B cell (primary cell): ENCODE measurements at regions not wholly inside any gene's neighbourhood (a gene's known extent, or its start where the extent isn't known, plus 50 kb on each side); places are given as distances from the start of the nearest gene placed in this dataset.

Source experiments
- ATAC-seq: fragments of 200-7000 bp; cut with Tn5 transposase; one replicate; pipeline ENCODE4 v1.10.0; 2021; ENCODE audit warnings: low read depth, mild to moderate bottlenecking, moderate number of reproducible peaks, moderate library complexity
- CTCF ChIA-PET: fragments of 350-600 bp; sonication (Branson Sonifier 250); formaldehyde crosslinking; loops from one replicate; lab custom pipeline; 2021; ENCODE audit warnings: antibody characterized with exemption, inconsistent platforms; lab: Charles Lee
- POLR2A ChIA-PET: fragments of 350-600 bp; sonication (Branson Sonifier 250); formaldehyde crosslinking; loops from one replicate; lab custom pipeline; 2021; ENCODE audit warnings: antibody characterized with exemption; lab: Charles Lee
- DNase-seq: peaks from one replicate; pipeline ENCODE4 v3.0.0; 2013
- H2AFZ ChIP-seq: 2 replicates; pipeline ENCODE4 v1.6.1; 2012; ENCODE audit warnings: mild to moderate bottlenecking, low read depth, low read length; ENCODE audit not compliant: insufficient read depth, poor library complexity, severe bottlenecking
- H3K27ac ChIP-seq, 2 donors: 1 replicate in 1 of 2; 2 replicates in 1 of 2; pipeline ENCODE4 v1.5.1; 2012 to 2013; ENCODE audit warnings: low read length in 2 of 2, mild to moderate bottlenecking in 2 of 2, moderate library complexity in 1 of 2
- H3K27me3 ChIP-seq, 4 experiments: fragments of 200-600 bp in 1 of 4; sonication (generic) in 1 of 4; replicated peaks in 1 of 4; 1 replicate in 2 of 4; 2 replicates in 2 of 4; pipeline versions ENCODE4 v1.6.1 to v1.7.0; 2013 to 2016; ENCODE audit warnings: low read length in 3 of 4, mild to moderate bottlenecking in 2 of 4, mixed read lengths in 1 of 4, moderate library complexity in 1 of 4; ENCODE audit not compliant: insufficient read depth in 4 of 4, control insufficient read depth in 3 of 4; ENCODE audit errors: control extremely low read depth in 1 of 4
- H3K36me3 ChIP-seq, 2 experiments: replicated peaks in 1 of 2; 1 replicate in 1 of 2; 2 replicates in 1 of 2; pipeline versions ENCODE4 v1.6.1 to v1.7.1; 2013; ENCODE audit warnings: low read length in 1 of 2; ENCODE audit not compliant: insufficient read depth in 2 of 2, control insufficient read depth in 1 of 2; ENCODE audit errors: control extremely low read depth in 1 of 2, extremely low read depth in 1 of 2
- H3K4me1 ChIP-seq, 2 donors: fragments of 200-600 bp in 1 of 2; sonication (generic) in 1 of 2; 1 replicate in 1 of 2; 2 replicates in 1 of 2; pipeline versions ENCODE4 v1.5.1 to v1.6.1; 2013 to 2017; ENCODE audit warnings: low read length in 2 of 2; ENCODE audit not compliant: control insufficient read depth in 2 of 2, insufficient read depth in 2 of 2
- H3K4me2 ChIP-seq: replicated peaks from 2 replicates; pipeline ENCODE3; 2012; ENCODE audit warnings: mild to moderate bottlenecking, low read depth, low read length; ENCODE audit not compliant: poor library complexity, severe bottlenecking
- H3K4me3 ChIP-seq, 5 experiments: fragments of 200-600 bp in 1 of 5; sonication (generic) in 1 of 5; 1 replicate in 3 of 5; 2 replicates in 2 of 5; pipeline versions ENCODE4 v1.5.1 to v1.7.0; 2011 to 2016; ENCODE audit warnings: low read length in 4 of 5, mild to moderate bottlenecking in 4 of 5, low read depth in 2 of 5, control low read depth in 1 of 5, moderate library complexity in 1 of 5; ENCODE audit not compliant: insufficient read depth in 1 of 5; ENCODE audit errors: control extremely low read depth in 1 of 5, extremely low read depth in 1 of 5
- H3K79me2 ChIP-seq: fragments of 200-600 bp; sonication (generic); one replicate; pipeline ENCODE4 v1.6.0; 2016; ENCODE audit warnings: low read length; ENCODE audit not compliant: control insufficient read depth, insufficient read depth
- H3K9ac ChIP-seq: fragments of 200-600 bp; sonication (generic); 2 replicates; pipeline ENCODE4 v1.6.1; 2017; ENCODE audit warnings: mild to moderate bottlenecking, low read length, moderate library complexity
- H3K9me3 ChIP-seq, 3 donors: one replicate each; pipeline versions ENCODE4 v1.6.1 to v1.7.1; 2013; ENCODE audit warnings: low read length in 2 of 3; ENCODE audit not compliant: control insufficient read depth in 2 of 3, insufficient read depth in 1 of 3; ENCODE audit errors: control extremely low read depth in 1 of 3
- H4K20me1 ChIP-seq: 2 replicates; pipeline ENCODE4 v1.6.0; 2012; ENCODE audit warnings: mild to moderate bottlenecking, low read length; ENCODE audit not compliant: insufficient read depth, control insufficient read depth, poor library complexity, severe bottlenecking
- H3K27ac Mint-ChIP-seq: one replicate; pipeline ENCODE4 v1.8.0; 2021; ENCODE audit warnings: mixed read lengths
- H3K27me3 Mint-ChIP-seq: one replicate; pipeline ENCODE4 v1.8.0; 2021; ENCODE audit warnings: mixed read lengths
- H3K4me1 Mint-ChIP-seq: one replicate; pipeline ENCODE4 v1.8.0; 2021; ENCODE audit warnings: mixed read lengths
- H3K4me3 Mint-ChIP-seq: one replicate; pipeline ENCODE4 v1.8.0; 2021; ENCODE audit warnings: mixed read lengths
- H3K9me3 Mint-ChIP-seq: one replicate; pipeline ENCODE4 v1.8.0; 2022; ENCODE audit warnings: mixed read lengths; ENCODE audit not compliant: insufficient read depth
- EZH2 ChIP-seq: IDR thresholded peaks from 2 replicates; pipeline ENCODE4 v1.6.1; 2012; ENCODE audit warnings: borderline replicate concordance, low read depth, mild to moderate bottlenecking, moderate library complexity, low read length; ENCODE audit not compliant: insufficient read depth, poor library complexity, severe bottlenecking
- WGBS: methylation state at CpG from one replicate; pipeline ENCODE4 v1.1.5; 2013; ENCODE audit warnings: missing lambda C conversion rate; ENCODE audit not compliant: insufficient coverage; 5-methylcytosine and 5-hydroxymethylcytosine counted together
- intact Hi-C: fragments of 100-400 bp; cut with micrococcal nuclease; formaldehyde crosslinking; loops from one replicate; pipeline ENCODE4 v1.10.0; 2022
- TF ChIP-seq, protein P1 (sequence below): fragments of 200-600 bp; IDR thresholded peaks from one replicate; pipeline ENCODE4 v1.8.0; 2022; ENCODE audit warnings: antibody characterized with exemption, mild to moderate bottlenecking

DNA sequence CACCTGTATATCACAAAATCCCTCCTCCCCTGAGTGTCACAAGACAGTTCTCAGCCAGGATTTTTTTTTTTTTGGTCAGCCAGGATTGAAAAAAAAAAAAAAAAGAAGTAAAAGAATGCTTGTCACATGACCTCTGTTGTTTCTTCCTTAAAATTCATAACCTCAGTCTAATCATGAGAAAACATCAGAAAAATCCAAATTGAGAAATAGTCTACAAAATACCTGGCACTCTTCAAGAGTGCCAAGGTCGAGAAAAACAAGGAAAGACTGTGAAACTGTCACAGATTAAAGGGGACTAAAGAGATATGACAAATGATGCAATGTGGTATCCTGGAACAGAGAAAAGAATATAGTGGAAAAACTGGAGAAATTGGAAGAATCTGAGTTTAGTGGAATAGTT, 58.5 kb upstream of the SUB1 start:
- Histone ChIP-seq H2AFZ (no peak overlapping the region), H4K20me1 (no peaks in the 10 kb centered on the region), H3K4me1 (peaks cover 3 to 8% of the 10 kb centered on the region in 2 donors), H3K4me3 (no peak overlapping the region), H3K4me2 (no peak overlapping the region), H3K79me2 (no peaks in the 10 kb centered on the region), H3K9me3 (no peaks in the 10 kb centered on the region), H3K36me3 (no peaks in the 10 kb centered on the region), H3K27me3 (no peaks in the 10 kb centered on the region), H3K9ac (no peak overlapping the region), H3K27ac (no peak overlapping the region)
- TF ChIP-seq EZH2, result no peak
- TF ChIP-seq, protein P1, sequence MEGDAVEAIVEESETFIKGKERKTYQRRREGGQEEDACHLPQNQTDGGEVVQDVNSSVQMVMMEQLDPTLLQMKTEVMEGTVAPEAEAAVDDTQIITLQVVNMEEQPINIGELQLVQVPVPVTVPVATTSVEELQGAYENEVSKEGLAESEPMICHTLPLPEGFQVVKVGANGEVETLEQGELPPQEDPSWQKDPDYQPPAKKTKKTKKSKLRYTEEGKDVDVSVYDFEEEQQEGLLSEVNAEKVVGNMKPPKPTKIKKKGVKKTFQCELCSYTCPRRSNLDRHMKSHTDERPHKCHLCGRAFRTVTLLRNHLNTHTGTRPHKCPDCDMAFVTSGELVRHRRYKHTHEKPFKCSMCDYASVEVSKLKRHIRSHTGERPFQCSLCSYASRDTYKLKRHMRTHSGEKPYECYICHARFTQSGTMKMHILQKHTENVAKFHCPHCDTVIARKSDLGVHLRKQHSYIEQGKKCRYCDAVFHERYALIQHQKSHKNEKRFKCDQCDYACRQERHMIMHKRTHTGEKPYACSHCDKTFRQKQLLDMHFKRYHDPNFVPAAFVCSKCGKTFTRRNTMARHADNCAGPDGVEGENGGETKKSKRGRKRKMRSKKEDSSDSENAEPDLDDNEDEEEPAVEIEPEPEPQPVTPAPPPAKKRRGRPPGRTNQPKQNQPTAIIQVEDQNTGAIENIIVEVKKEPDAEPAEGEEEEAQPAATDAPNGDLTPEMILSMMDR, result no peak
- peaks cover 3% of the 10 kb centered on the region for H3K27me3 Mint-ChIP-seq
- WGBS, result 0% methylated on average over 1 of the region's 1 CpG
- H3K4me1 Mint-ChIP-seq, result peaks cover 12% of the 10 kb centered on the region
- POLR2A ChIA-PET, result no interaction called here
- ATAC-seq, result no peak
- H3K4me3 Mint-ChIP-seq, result no peak overlapping the region
- no peaks in the 10 kb centered on the region for H3K9me3 Mint-ChIP-seq
- intact Hi-C loops, result no loop called here
- CTCF ChIA-PET, result interaction anchor here (1.2 to 1.6 kb wide), 2 partner anchors 64 to 85 kb away, joined by 3 to 4 read pairs; no protein-coding TSS in a partner anchor
- no peak for DNase-seq
- H3K27ac Mint-ChIP-seq, result no peak overlapping the region

DNA sequence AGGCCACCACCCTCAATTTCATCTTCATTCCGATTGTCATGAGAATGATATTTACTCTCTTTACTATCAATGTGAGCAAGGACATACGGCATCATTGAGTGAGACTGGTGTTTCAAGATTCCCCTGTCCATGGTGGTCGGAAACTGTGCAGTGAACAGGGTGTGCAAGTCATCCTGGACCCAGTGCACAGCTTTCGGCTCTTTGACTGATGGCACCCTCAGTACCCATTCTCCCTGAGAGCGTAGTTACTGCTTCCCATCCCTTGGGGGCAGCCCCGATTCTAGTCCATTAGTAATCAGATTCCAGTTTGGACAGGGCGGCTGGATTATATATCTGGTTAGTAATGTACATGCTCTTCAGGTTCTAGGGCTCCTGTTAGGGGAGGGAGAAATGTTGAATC, 61.7 kb upstream of the SUB1 start:
- Histone ChIP-seq H4K20me1 (no peaks in the 10 kb centered on the region), H3K27me3 (no peaks in the 10 kb centered on the region), H3K36me3 (no peaks in the 10 kb centered on the region), H3K9me3 (no peaks in the 10 kb centered on the region), H2AFZ (no peak overlapping the region), H3K27ac (no peak overlapping the region), H3K4me3 (no peak overlapping the region), H3K4me1 (no peaks in the 10 kb centered on the region), H3K4me2 (no peak overlapping the region), H3K79me2 (no peaks in the 10 kb centered on the region), H3K9ac (no peak overlapping the region)
- Mint-ChIP-seq H3K9me3 (no peaks in the 10 kb centered on the region), H3K4me1 (peaks cover 2% of the 10 kb centered on the region), H3K4me3 (no peak overlapping the region), H3K27ac (no peak overlapping the region), H3K27me3 (peaks cover 11% of the 10 kb centered on the region)
- TF ChIP-seq, protein P1, result no peak
- no peak for TF ChIP-seq EZH2
- DNase-seq, result no peak
- ATAC-seq, result no peak
- 96% methylated on average over 3 of the region's 7 CpGs for WGBS
- CTCF ChIA-PET, result interaction anchor here (2.9 kb wide), 1 partner anchor 66 kb away, joined by 22 read pairs; no protein-coding TSS in a partner anchor
- POLR2A ChIA-PET, result interaction anchor here (0.6 kb wide), 1 partner anchor 19 kb away, joined by 6 read pairs; no protein-coding TSS in a partner anchor
- intact Hi-C loops, result no loop called here
